HK-2 (cell line): ENCODE measurements at regions not wholly inside any gene's neighbourhood (a gene's known extent, or its start where the extent isn't known, plus 50 kb on each side); places are given as distances from the start of the nearest gene placed in this dataset.

ENCODE experiments used
- DNase-seq: peaks from one replicate; pipeline ENCODE4 v3.0.0-alpha.2; 2018; ENCODE audit not compliant: unreplicated experiment

- DNase-seq: no peak
Observed at GRCh38 chr3:128569756-128570155, 76.8 kb upstream of the GATA2 start.

GRCh38 chr3:128568602-128569490, 75.8 kb upstream of the GATA2 start:
- no peak for DNase-seq

GRCh38 chr3:128567705-128568356, 74.8 kb upstream of the GATA2 start:
- no peak for DNase-seq

DNA sequence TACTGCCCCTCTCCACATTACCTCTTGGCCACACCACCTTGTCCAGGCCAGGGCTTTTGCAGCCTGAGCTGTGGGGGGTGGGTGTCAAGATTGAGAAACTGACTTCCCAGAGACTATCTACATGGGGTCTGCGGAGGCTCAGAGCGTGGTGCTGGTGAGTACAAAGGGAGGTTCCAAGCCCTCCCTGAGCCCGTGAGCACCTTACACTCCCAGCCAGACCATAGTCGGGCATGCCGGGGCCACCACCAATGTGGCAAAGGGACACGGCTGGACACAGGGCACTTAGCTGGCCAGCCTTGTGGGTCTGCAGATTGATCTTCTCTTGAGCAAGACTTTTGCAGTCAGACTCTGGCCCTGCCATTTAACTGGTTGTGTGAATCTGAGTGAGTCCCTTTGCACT, 74.1 kb upstream of the GATA2 start:
- DNase-seq: no peak

DNA sequence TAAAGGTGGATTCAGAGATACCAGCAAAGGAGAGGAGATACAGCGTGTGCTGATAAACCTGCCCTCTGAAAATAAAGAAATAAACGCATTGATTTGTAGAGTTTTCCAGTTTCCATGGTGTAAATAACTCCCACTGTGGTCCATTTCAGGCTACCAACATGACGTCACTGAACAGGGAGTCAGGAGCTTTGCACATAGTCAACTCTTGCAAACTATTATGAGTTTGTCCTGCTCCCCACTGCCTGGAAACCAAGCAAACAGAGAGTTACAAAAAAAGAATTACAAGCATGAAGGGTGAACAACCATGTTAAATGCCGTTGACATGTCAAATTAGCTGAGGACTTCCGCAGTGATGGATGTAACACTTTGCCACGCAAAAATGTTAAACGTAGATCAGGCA, 70.4 kb upstream of the GATA2 start:
- no peak for DNase-seq

GRCh38 chr3:128561504-128561903, 68.5 kb upstream of the GATA2 start:
- DNase-seq: no peak

DNA sequence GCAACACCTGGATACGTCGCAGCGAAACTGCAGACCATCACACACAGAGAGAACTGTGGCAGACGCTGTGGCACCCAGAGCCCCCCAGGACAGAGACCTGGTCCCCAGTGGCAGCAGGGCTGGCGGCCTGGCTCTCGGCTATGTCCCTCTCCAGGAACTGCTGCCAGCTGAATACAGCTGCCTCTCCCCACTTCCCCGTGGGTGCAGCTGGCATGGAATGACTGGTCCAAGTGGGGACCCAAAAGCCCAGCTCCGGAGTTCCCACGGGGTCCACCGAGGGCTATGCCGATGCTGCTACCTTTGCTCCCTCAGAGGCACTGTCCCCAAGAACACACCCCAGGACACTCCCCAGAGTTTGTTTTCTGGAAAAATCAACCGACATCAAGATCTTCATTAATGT, 67.8 kb upstream of the GATA2 start:
- DNase-seq: no peak

DNA sequence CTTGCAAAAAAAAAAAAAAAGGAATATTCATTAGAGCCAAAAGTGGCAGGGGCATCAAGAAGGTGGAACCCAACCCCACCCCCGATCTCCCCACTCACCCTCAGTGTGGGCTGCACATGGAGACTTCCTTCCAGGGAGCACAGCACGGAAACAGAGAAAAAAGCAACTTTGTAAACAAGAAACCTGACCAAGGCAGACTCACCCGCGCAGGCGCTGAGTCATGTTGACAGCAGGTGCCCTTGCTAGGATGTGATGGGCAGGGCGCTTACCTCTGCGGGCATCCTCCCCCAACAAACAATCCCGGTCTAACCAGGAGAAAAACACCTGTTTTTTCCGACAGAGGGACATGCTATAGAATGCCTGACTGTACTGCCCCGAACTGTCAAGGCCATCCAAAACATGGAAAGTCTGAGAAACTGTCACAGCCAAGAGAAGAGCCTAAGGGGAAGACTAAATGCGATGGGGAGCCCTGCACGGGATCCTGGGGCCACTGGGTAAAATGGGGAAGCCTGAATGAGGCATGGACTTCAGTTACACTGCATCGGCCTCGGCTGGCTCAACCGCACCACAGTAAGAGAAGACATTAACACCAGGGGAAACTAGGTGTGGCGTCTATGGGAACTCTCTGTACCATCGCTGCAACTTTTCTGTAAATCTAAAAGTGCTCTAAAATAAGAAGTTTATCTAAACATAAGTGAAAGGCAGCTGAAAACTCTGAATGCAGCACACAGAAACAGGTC, 66.7 kb upstream of the GATA2 start:
- no peak for DNase-seq

- DNase-seq: no peak
Observed at GRCh38 chr3:128557531-128558280, 64.7 kb upstream of the GATA2 start.

GRCh38 chr3:128556907-128557306, 63.9 kb upstream of the GATA2 start:
- DNase-seq: no peak

GRCh38 chr3:128556384-128556783, 63.4 kb upstream of the GATA2 start:
- DNase-seq: no peak

DNA sequence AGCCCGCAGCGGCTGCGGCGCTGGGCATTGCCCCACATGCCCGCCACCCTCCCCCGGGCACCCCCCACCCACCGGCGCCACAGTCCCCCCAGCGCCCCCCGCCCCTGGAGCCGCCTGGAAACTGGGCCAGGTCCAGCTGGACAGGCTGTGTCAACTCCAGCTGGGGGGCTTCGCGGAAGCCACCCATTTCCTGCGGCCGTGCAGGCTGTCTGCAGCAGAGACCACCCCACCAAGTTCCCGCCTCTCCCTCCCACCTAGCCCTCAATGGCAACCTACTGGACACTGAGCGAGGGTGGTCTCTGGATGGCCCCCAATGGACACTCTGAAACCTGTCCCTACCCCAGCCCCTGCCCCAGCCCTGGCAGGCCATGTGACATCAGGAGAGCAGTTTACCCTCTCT, 62.8 kb upstream of the GATA2 start:
- DNase-seq: no peak

DNA sequence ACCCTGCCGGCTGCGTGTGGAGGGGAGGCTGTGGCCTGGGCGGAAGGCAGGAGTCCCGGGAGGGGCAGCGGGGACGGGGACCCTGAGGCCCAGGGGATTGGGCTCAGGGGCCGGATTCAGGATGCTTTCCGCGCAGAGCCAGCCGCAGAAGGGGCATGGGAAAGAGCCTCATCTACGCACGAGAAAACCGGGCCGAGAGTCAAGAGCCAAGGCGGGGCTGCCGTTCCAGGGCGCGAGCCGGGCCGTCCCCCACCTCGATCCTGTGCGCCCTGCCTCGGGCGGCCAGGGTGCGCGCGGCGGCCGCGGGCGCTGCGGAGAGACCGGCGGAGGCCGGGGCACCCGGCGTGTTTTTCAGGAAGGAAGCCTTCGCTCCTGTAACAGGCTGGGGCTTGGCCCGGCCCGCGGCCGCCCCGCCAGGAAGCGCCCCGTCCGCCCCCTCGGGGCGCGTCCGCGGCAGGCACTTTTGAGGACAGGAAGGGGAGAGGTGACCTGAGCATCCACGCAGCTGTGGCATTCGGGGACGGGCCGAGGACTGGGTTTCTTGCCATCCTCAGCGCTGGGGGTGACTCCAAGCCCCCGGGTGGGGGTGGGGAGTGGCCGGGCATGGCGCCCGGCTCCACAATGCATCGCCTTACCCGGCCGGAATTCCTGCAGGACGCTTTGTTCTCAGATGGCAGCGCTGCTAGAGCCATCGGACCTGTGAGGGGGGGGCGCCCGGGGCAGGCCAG, 62.3 kb upstream of the GATA2 start:
- DNase-seq: no peak

- no peak for DNase-seq
Observed at GRCh38 chr3:128554465-128555097, 61.6 kb upstream of the GATA2 start.

DNA sequence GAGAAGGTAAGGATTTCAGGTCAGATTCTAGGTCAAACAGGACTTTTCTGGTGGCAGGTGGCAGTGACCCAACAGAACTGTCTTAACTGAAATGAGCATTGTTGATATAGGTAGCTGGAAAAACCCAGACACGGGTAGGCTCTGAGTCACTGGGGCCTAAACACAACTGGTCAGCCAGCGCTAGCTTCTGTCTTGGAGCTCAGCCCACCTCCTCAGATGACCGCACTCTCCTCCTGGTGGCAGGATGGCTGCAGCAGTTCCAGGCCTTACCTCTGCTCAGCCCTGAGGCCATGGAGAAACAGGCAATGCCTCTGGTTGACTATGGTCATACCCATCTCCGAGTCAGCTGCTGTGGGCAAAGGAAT, 61.1 kb upstream of the GATA2 start:
- DNase-seq: peak; percentile 52

GRCh38 chr3:128553560-128553959, 60.6 kb upstream of the GATA2 start:
- DNase-seq: no peak

- DNase-seq: no peak
Observed at GRCh38 chr3:128551867-128552266, 58.9 kb upstream of the GATA2 start.

DNA sequence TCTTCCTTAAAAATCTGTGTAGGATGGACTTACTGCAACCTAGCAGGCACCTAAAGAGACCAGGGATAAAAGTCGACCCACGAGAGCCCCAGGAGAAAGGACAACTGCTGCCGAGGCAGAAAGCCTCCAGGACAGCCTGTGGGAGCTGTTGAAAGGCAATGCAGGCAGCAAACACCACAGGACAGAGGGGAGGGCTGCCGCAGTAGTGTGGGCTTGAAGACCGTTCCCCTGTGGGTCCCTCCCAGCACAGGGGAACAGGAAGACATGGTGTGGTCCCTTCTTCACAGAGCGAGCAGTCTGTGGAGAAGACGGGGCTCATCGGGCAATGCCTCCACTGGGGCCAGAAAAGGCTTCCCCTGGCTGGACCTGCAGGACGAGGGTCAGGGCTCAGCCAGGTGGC, 58.5 kb upstream of the GATA2 start:
- no peak for DNase-seq

DNA sequence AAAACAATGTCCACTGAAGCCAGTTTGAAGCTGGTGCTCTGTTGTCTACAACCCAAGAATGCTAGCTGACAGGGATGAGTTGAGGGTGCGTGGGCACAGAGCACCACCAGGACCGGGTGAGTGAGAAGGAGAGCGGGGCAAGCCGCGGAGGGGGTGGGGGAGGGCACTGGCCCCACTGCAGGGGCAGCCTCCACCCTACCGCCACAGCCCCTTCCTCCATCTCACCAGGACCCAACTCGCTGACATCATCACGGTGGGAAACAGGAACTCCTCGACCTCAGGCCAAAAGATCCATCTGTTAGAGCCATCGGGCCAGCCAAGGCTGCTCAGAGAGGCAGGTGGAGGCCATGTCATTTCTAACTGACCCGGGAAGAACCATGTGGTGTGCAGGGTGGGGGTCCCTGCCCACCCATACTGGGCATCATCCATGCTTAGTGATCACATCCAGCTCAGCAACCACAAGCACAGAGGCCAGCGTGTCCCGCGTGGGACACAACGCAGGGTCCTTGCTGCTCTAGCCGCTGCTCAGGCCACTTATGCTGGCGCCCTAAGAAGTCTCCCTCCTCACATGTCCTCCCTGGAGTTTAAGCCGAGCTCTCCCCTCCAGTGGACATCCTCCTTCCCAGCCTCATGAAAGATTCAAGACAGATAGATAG, 57.6 kb upstream of the GATA2 start:
- DNase-seq: no peak

- no peak for DNase-seq
Observed at GRCh38 chr3:128550113-128550440, 57.1 kb upstream of the GATA2 start.
